SK-N-SH (cell line): ENCODE measurements at regions not wholly inside any gene's neighbourhood (a gene's known extent, or its start where the extent isn't known, plus 50 kb on each side); places are given as distances from the start of the nearest gene placed in this dataset.

ENCODE experiments used
- CTCF ChIA-PET: fragments of 300-600, 350-600 bp; formaldehyde crosslinking; extraction: SDS; loops from one replicate; lab custom pipeline; 2021; lab: Yijun Ruan, JAX
- POLR2A ChIA-PET: fragments of 350-600 bp; sonication (Branson Sonifier 250); formaldehyde crosslinking; extraction: SDS; loops from one replicate; lab custom pipeline; 2020; ENCODE audit warnings: antibody characterized with exemption, inconsistent platforms; lab: Yijun Ruan, JAX
- DNase-seq: peaks from one replicate; pipeline ENCODE4 v3.0.0; 2012
- H2AFZ ChIP-seq: fragments of 200-600 bp; sonication (generic); 2 replicates; pipeline ENCODE4 v1.8.1; 2016; ENCODE audit warnings: antibody characterized with exemption, mild to moderate bottlenecking, low read depth
- H3F3A ChIP-seq: fragments of 200-600 bp; sonication (generic); replicated peaks from 2 replicates; pipeline ENCODE3; 2016; ENCODE audit warnings: antibody characterized with exemption, mild to moderate bottlenecking; ENCODE audit not compliant: insufficient read depth
- H3K27ac ChIP-seq, 2 experiments: fragments of 200-500 bp in 1 of 2; fragments of 200-600 bp in 1 of 2; sonication (Bioruptor generic) in 1 of 2; sonication (generic), shearing (Covaris generic) in 1 of 2; 2 replicates each; pipeline versions ENCODE4 v1.5.1 to v1.6.1; 2014 to 2016; ENCODE audit warnings: low read depth in 2 of 2, inconsistent platforms in 1 of 2, low read length in 1 of 2, mild to moderate bottlenecking in 1 of 2, mixed read lengths in 1 of 2
- H3K27me3 ChIP-seq: fragments of 200-600 bp; sonication (generic), shearing (Covaris generic); 2 replicates; pipeline ENCODE4 v1.6.1; 2016; ENCODE audit warnings: mixed run types; ENCODE audit not compliant: insufficient read depth
- H3K36me3 ChIP-seq, 2 experiments: fragments of 200-500 bp in 1 of 2; fragments of 200-600 bp in 1 of 2; sonication (Bioruptor generic) in 1 of 2; sonication (generic) in 1 of 2; replicated peaks in 1 of 2; 2 replicates each; pipeline versions ENCODE3 to v1.5.1; 2014 to 2016; ENCODE audit warnings: low read length in 1 of 2, mild to moderate bottlenecking in 1 of 2; ENCODE audit not compliant: insufficient read depth in 2 of 2, control insufficient read depth in 1 of 2
- H3K4me1 ChIP-seq, 2 experiments: fragments of 200-500 bp in 1 of 2; fragments of 200-600 bp in 1 of 2; sonication (Bioruptor generic) in 1 of 2; sonication (generic), shearing (Covaris generic) in 1 of 2; 2 replicates each; pipeline versions ENCODE4 v1.5.1 to v1.6.1; 2014 to 2016; ENCODE audit warnings: low read depth in 1 of 2, low read length in 1 of 2, mixed run types in 1 of 2; ENCODE audit not compliant: insufficient read depth in 2 of 2, control insufficient read depth in 1 of 2
- H3K4me2 ChIP-seq: fragments of 200-600 bp; sonication (generic), shearing (Covaris generic); 2 replicates; pipeline ENCODE4 v1.6.1; 2017; ENCODE audit warnings: mixed run types
- H3K4me3 ChIP-seq, 2 experiments: fragments of 200-500 bp in 1 of 2; fragments of 200-600 bp in 1 of 2; sonication (Bioruptor generic) in 1 of 2; sonication (generic), shearing (Covaris generic) in 1 of 2; 2 replicates each; pipeline versions ENCODE4 v1.5.1 to v1.8.1; 2014 to 2016; ENCODE audit warnings: low read depth in 2 of 2, inconsistent platforms in 1 of 2, low read length in 1 of 2, mild to moderate bottlenecking in 1 of 2, mixed read lengths in 1 of 2, moderate library complexity in 1 of 2
- H3K79me2 ChIP-seq: fragments of 200-600 bp; sonication (generic); 2 replicates; pipeline ENCODE4 v1.8.1; 2017; ENCODE audit warnings: mild to moderate bottlenecking; ENCODE audit not compliant: insufficient read depth
- H3K9ac ChIP-seq: fragments of 200-600 bp; sonication (generic); 2 replicates; pipeline ENCODE4 v1.6.1; 2017; ENCODE audit warnings: mixed run types
- H3K9me2 ChIP-seq: fragments of 200-600 bp; sonication (generic); 2 replicates; pipeline ENCODE4 v1.6.1; 2017; ENCODE audit warnings: mixed run types
- H3K9me3 ChIP-seq: fragments of 200-600 bp; sonication (generic); 2 replicates; pipeline ENCODE4 v1.6.1; 2017; ENCODE audit warnings: mixed run types, mild to moderate bottlenecking, moderate library complexity
- H4K20me1 ChIP-seq: fragments of 200-600 bp; sonication (generic); 2 replicates; pipeline ENCODE4 v1.6.1; 2017; ENCODE audit warnings: mild to moderate bottlenecking, mixed run types; ENCODE audit not compliant: insufficient read depth
- CHD2 ChIP-seq: fragments of 150-350 bp; IDR thresholded peaks from 2 replicates; pipeline ENCODE4 v1.6.1; 2018; ENCODE audit warnings: low read length; ENCODE audit not compliant: partially characterized antibody
- EP300 ChIP-seq, 2 experiments: IDR thresholded peaks; 2 replicates each; pipeline versions ENCODE4 v1.4.0 to v1.6.1; 2012; ENCODE audit warnings: borderline replicate concordance in 1 of 2, low read depth in 1 of 2, low read length in 1 of 2
- FOXJ3 ChIP-seq: sonication (generic); formaldehyde crosslinking; IDR thresholded peaks from 2 replicates; pipeline ENCODE4 v1.5.1; 2020; ENCODE audit warnings: mild to moderate bottlenecking, missing genetic modification reagents
- FOXM1 ChIP-seq: IDR thresholded peaks from 2 replicates; pipeline ENCODE4 v1.4.0; 2012; ENCODE audit warnings: low read depth, mild to moderate bottlenecking
- GABPA ChIP-seq: IDR thresholded peaks from 2 replicates; pipeline ENCODE4 v1.4.0; 2012; ENCODE audit warnings: low read depth, mild to moderate bottlenecking
- MAX ChIP-seq: IDR thresholded peaks from 2 replicates; pipeline ENCODE4 v1.4.0; 2012; ENCODE audit warnings: low read depth
- MEF2A ChIP-seq: IDR thresholded peaks from 2 replicates; pipeline ENCODE4 v1.4.0; 2012; ENCODE audit warnings: low read depth, borderline replicate concordance
- MXI1 ChIP-seq: IDR thresholded peaks from 2 replicates; pipeline ENCODE4 v1.6.1; 2012; ENCODE audit warnings: mild to moderate bottlenecking, low read depth, low read length, improper control_type of control experiment
- NFIC ChIP-seq: IDR thresholded peaks from 2 replicates; pipeline ENCODE4 v1.4.0; 2012; ENCODE audit warnings: borderline replicate concordance
- NRF1 ChIP-seq: IDR thresholded peaks from 2 replicates; pipeline ENCODE4 v1.6.1; 2012; ENCODE audit warnings: low read depth, mild to moderate bottlenecking, low read length
- PBX3 ChIP-seq: IDR thresholded peaks from 2 replicates; pipeline ENCODE4; 2012
- POLR2AphosphoS5 ChIP-seq: IDR thresholded peaks from 2 replicates; pipeline ENCODE4 v1.6.1; 2012; ENCODE audit warnings: low read depth, low read length
- RAD21 ChIP-seq: IDR thresholded peaks from 2 replicates; pipeline ENCODE4 v1.6.1; 2012; ENCODE audit warnings: mild to moderate bottlenecking, low read length
- RCOR1 ChIP-seq: fragments of 150-350 bp; IDR thresholded peaks from 2 replicates; pipeline ENCODE4 v1.6.1; 2017; ENCODE audit warnings: antibody characterized with exemption, low read length
- RFX5 ChIP-seq: IDR thresholded peaks from 2 replicates; pipeline ENCODE4 v1.6.1; 2012; ENCODE audit warnings: mild to moderate bottlenecking, improper control_type of control experiment, low read length
- RXRA ChIP-seq: IDR thresholded peaks from 2 replicates; pipeline ENCODE4 v1.4.0; 2012; ENCODE audit warnings: low read depth, mild to moderate bottlenecking, borderline replicate concordance
- TCF12 ChIP-seq: IDR thresholded peaks from 2 replicates; pipeline ENCODE4 v1.4.0; 2012
- WGBS: methylation state at CpG from one replicate; pipeline ENCODE4 v1.1.6; 2017; ENCODE audit warnings: low lambda C conversion rate; 5-methylcytosine and 5-hydroxymethylcytosine counted together
- TF ChIP-seq, protein P1 (sequence below): fragments of 150-350 bp; IDR thresholded peaks from 2 replicates; pipeline ENCODE4 v1.6.1; 2016; ENCODE audit warnings: mild to moderate bottlenecking, low read depth, low read length
- TF ChIP-seq, protein P2 (sequence below): fragments of 150-350 bp; IDR thresholded peaks from 2 replicates; pipeline ENCODE4 v1.6.1; 2017; ENCODE audit warnings: antibody characterized with exemption, low read length, low read depth, borderline replicate concordance

GRCh38 chr7:51620706-51621105 lies 304.1 kb upstream of the COBL start (continued):
- TF ChIP-seq, protein P1, sequence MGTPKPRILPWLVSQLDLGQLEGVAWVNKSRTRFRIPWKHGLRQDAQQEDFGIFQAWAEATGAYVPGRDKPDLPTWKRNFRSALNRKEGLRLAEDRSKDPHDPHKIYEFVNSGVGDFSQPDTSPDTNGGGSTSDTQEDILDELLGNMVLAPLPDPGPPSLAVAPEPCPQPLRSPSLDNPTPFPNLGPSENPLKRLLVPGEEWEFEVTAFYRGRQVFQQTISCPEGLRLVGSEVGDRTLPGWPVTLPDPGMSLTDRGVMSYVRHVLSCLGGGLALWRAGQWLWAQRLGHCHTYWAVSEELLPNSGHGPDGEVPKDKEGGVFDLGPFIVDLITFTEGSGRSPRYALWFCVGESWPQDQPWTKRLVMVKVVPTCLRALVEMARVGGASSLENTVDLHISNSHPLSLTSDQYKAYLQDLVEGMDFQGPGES: no peak
- TF ChIP-seq NFIC: no peak
- TF ChIP-seq NRF1: no peak
- TF ChIP-seq GABPA: no peak
- no peak for TF ChIP-seq EP300 (IDR thresholded peaks at IDR 0.05; ENCODE audit: borderline replicate concordance in 1 of 2, low read depth in 1 of 2, low read length in 1 of 2)
- TF ChIP-seq POLR2AphosphoS5: no peak
- TF ChIP-seq, protein P2, sequence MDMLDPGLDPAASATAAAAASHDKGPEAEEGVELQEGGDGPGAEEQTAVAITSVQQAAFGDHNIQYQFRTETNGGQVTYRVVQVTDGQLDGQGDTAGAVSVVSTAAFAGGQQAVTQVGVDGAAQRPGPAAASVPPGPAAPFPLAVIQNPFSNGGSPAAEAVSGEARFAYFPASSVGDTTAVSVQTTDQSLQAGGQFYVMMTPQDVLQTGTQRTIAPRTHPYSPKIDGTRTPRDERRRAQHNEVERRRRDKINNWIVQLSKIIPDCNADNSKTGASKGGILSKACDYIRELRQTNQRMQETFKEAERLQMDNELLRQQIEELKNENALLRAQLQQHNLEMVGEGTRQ: no peak
- no peak for TF ChIP-seq MAX
- TF ChIP-seq CHD2: no peak
- no peak for TF ChIP-seq PBX3
- no peak for TF ChIP-seq RCOR1
- no peak for TF ChIP-seq TCF12
- TF ChIP-seq RFX5: no peak
- TF ChIP-seq RXRA: no peak

- no peaks in the 10 kb centered on the region for H3K79me2 ChIP-seq
- WGBS: 22% methylated on average over 3 of the region's 3 CpGs
Measured at GRCh38 chr7:51619880-51620279, 303.3 kb upstream of the COBL start.

More at GRCh38 chr7:51619880-51620279, 303.3 kb upstream of the COBL start:
- no peak overlapping the region for H3K4me3 ChIP-seq
- H3K9ac ChIP-seq: no peak overlapping the region
- no peaks in the 10 kb centered on the region for H3K9me2 ChIP-seq
- H4K20me1 ChIP-seq: no peaks in the 10 kb centered on the region
- no peak overlapping the region for H2AFZ ChIP-seq
- no peaks in the 10 kb centered on the region; the same call in 1 of the 2 replicates for H3K9me3 ChIP-seq
- no peaks in the 10 kb centered on the region for H3F3A ChIP-seq
- no peaks in the 10 kb centered on the region for H3K36me3 ChIP-seq
- no peak overlapping the region for H3K4me2 ChIP-seq
- POLR2A ChIA-PET: no interaction called here
- TF ChIP-seq, protein P2: no peak
- TF ChIP-seq RCOR1: no peak
- TF ChIP-seq NRF1: no peak
- TF ChIP-seq RXRA: no peak
- TF ChIP-seq MXI1: no peak
- TF ChIP-seq, protein P1: no peak
- no peak for TF ChIP-seq FOXJ3 (CRISPR knock-in tag)
- TF ChIP-seq RAD21: no peak
- no peak for TF ChIP-seq NFIC
- no peak for TF ChIP-seq MEF2A
- TF ChIP-seq FOXM1: no peak
- TF ChIP-seq, all 33 proteins: peak for 0
- no peaks in the 10 kb centered on the region for H3K27me3 ChIP-seq
- peaks cover 0 to 2% of the 10 kb centered on the region in 2 experiments; a peak in 1 of 4 replicates for H3K4me1 ChIP-seq
- CTCF ChIA-PET: no interaction called here
- no peak overlapping the region for H3K27ac ChIP-seq
- no peak for DNase-seq
